ENCODE measurements at regions not wholly inside any gene's neighbourhood (a gene's known extent, or its start where the extent isn't known, plus 50 kb on each side); places are given as distances from the start of the nearest gene placed in this dataset.

DNA sequence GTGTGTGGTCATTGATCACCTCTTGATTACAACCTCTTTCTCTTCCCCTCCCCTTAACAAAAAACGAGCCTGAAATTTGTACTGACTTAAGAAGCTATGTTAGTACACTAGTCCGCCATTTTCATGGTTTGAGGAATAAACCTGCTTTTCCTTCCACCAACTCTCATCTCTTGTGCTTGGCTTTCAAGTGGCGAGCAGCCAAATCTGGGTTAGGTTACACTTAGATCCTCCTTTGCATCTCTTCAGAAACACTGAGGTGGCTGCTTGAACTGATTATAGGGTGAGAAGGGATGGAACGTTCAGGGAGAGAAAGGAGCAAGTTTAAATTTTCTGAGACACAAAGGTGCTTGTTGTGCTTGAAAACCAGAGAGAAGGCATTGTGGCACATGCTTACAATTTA, 2171.4 kb downstream of the LRRC4C start:
- DNase-seq = no peak

- no peak for DNase-seq
Measured at GRCh38 chr11:39268176-39268690, 2191.2 kb downstream of the LRRC4C start.

DNA sequence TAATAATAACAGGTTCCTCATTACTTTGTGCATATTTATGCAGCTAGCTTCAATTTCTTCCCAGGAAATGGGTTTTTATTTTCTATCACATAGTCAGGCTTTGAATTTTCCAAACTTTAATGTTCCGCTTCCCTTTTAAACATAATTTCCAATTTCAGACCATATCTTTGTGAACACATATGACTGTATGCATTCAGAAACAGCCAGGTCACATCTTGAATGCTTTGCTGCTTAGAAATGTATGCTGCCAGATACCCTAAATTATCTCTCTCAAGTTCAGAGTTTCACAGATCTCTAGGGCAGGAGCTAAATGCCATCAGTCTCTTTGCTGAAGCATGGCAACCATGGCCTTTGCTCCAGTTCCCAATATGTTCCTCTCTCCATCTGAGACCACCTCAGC, 2203.8 kb downstream of the LRRC4C start:
- no peak for DNase-seq

DNA sequence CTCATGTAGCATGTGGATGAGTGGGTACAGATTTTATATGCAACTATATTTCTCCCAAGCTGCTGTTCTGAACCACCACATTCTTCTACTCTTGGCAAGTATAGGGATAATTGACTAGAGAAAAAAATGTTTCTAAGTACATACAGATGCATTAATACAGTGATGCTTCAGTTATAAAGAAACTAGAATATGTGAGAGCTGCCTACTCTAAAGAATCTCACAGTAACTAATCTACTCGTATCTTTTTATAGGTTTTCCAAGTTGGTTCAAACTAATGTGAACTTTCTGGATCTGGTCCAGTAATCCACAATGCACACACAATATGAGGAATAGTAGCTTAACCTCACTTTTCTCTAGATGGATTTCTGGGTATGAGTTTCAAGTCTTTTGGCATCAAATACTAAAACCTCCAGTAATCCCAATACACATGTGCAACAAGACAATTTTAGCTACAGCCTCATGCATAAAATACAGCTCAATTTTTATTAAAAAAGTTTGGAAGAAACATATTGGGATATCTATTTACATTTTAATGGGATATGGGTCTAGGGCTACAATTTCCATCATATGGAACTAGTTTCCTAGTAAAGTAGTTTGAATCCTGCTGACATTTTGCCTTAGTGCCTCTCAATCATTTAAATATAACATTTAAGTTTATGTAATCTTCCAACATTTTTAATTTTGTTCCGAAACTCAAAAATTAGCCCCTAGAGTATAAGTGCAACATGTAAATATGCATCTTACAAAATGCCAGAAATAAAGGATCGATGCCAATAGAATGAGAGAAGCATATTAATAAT, 2209.7 kb downstream of the LRRC4C start:
- no peak for DNase-seq

DNA sequence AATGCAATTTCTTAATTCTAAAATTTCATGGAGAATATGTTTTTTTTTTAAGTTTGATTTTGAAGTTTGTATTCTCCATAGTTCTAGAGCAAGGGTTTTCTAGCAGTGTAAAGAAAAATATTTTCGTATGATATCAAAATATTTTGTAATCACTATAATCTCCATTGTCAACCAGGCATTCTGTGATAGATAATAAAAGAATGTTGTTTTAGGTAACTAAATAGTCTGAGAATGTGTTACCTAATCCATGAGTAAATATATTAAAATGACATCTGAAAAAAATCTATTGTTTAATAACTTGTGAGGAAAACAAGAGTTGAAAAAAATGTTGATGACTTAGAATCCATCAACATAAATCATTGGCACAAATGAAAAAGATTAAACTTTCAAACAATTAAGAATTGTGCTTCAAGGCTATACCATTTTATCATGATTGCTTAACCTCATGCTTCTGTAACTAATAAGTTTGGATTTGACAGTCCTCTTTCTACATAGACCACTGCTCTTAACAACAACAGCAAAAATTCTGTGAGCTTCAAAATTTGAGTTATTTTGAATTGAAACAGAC, 2211.8 kb downstream of the LRRC4C start:
- no peak for DNase-seq

- no peak for DNase-seq
Measured at GRCh38 chr11:39239553-39239952, 2219.9 kb downstream of the LRRC4C start.

DNA sequence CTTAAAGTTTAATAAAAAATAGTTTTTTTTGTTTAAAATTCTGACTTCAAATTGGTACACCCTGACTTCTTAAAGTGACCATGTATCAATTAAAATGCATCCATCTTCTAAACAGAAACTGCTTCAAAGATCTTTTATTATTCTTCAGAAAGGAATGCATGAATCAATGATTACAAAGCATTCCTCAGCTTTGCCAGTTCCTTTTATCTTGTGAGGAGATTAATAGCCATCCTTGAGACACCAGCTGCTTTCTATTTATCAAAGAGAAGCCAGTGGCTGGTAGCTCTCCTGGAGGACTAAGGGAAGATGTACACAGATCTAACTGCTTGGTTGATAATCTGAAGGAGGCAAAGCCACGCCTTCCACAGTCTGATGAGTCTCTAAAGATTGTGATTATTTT, 2222.5 kb downstream of the LRRC4C start:
- no peak for DNase-seq

DNA sequence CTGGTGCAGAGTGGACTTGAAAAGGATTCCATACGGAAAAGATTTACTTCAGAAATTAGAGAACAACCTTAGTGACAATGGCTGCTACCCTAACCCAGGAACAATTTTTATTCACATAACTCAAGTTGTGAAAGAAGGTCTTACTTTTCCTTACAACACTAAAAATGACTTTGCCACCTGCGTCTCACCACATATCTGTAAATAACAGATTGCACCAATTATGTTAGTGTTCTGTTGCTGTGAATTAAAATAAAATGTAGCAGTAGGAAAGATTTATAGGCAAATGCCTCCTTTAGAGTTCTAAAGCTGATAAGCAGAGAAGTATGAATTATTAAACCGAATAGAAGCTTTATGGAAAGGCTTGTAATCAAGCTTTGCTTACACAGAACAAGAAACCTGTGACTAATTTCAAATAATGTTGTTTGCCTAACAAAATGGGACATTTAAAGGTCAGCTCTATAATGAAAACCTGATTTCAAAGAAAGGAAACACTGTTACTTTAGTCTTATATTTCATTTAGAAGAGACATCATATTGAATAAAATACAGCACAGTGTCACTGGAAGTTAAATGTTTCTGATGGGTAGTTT, 2237.8 kb downstream of the LRRC4C start:
- DNase-seq = no peak

DNA sequence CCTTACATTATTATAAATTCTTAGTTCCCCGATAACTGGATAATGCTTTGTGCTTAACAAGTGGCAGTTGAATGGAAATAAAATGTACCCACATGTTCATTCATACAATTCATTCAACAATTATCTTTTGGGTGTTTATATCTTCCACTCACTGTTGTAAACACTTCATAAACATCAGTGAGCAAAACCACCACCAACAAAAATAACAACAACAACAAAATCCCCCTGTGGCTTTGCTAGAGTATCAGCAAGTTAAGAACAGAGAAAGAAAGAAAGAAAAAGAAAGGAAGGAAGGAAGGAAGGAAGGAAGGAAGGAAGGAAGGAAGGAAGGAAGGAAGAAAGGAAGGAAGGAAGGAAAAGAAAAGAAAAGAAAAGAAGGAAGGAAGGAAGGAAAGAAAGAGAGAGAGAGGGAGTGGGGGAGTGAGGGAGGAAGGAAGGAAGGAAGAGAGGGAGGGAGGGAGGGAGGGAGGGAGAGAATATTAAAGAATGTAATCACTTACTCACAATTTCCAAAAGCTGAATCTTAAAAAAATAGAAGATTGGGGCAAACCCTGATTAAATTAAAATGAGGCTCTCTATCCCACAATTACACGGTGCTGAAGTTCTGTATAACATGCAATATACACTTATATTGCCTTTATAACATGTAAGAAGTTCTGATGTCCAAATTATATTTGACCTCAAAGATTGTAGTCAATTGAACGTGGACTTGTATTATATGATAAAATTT, 2238.8 kb downstream of the LRRC4C start:
- no peak for DNase-seq

GRCh38 chr11:39220069-39220468, 2239.4 kb downstream of the LRRC4C start:
- no peak for DNase-seq

DNA sequence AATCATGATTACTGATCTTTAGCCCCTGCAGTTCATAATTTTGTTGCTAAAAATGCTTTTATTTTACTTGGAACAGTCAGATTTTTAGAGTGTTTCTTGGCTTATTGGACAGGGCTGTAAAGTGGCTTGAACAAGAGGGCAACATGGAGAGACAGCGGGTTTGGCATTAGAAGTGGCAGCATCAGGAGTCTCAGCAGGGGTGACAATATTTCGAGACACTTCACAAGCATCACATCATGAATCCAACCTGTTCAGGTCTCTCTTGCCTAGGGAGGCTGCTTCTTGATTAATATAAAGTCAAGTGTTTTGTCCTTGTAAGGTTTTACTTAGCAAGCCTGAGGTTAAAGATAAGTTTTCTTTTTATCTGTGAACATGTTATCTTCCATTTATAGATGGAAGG, 2249.5 kb downstream of the LRRC4C start:
- DNase-seq = no peak

DNA sequence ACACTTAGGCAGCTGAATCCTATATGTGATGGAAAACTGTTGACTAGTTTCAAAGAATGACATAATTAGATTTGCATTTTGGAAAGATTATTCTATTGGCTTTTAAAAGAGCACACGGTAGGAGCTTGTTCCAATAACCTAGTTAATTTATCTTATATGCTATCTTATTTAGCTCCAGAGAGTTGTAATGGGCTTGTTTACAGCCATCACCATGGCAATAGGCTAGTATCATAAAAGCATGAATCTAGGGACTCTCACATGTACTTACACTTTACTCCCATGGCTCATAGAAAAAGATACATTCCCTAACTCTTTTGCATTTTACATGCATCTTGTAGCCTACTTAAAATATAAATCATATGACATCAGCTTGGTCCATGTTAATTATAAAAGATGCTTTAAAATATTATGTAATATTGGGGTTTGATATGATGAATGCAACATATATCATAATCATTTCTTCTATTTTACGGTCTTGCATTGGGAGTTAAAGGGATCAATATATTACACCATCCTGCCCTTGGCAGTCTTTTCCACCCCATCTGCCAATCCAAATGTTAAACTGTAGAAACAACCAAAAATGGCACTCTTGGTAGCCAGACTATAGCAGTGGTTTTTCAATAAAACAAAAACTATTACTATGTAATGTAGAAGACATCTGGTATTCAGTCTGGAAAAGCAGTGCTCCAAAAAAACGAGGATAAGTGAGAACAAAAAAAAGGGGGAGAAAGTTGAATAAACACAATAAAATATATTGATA, 2254.0 kb downstream of the LRRC4C start:
- DNase-seq = no peak

DNA sequence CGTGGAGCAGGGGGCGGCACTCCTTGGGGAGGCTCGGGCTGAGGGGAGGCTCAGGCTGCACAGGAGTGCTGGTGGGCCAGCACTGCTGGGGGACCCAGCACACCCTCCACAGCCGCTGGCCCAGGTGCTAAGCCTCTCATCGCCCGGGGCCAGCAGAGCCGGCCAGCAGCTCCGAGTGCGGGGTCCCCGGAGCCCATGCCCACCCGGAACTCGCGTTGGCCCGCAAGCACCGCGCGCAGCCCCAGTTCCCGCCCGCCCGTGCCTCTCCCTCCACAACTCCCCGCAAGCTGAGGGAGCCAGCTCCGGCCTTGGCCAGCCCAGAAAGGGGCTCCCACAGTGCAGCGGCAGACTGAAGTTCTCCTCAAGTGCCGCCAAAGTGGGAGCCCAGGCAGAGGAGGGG, 2266.8 kb downstream of the LRRC4C start:
- DNase-seq = no peak

- no peak for DNase-seq
Measured at GRCh38 chr11:39190751-39191150, 2268.7 kb downstream of the LRRC4C start.

DNA sequence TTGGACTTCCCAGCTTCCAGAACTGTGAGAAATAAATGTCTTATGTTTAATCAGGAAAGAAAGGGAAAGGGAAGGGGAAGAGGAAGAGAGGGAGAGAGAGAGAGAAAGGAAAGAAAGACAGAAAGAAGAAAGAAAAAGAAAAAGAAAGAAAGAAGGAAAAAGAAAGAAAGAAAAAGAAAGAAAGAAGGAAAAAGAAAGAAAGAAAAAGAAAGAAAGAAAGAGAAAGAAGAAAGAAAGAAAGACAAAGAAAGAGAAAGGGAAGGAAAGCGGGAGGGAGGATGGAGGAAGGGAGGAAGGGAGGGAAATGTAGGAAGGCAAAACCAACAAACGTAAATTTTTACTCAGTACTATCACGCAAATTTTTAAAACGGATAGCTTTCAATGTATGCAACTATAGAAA, 2281.8 kb downstream of the LRRC4C start:
- no peak for DNase-seq

- DNase-seq = no peak
Measured at GRCh38 chr11:39174965-39175364, 2284.5 kb downstream of the LRRC4C start.

DNA sequence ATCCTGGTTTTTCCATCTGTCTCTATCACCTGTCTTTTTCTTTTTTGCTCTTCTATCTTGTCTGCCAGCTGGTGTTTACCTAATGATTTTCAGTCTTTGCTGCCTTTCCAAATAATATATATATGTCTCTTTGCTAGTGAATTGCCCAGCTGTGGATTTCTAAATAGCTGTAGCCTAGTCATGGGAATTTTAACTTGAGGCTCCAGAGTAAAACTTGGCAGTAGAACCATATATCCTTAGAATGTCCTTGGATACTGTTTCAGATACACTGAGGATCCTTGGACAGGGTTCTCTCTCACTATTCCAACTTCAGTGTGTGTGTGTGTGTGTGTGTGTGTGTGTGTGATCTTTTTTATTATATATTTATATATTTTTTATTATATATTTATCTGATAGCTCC, 2285.3 kb downstream of the LRRC4C start:
- no peak for DNase-seq

GRCh38 chr11:39165021-39165420, 2294.4 kb downstream of the LRRC4C start:
- DNase-seq = no peak

DNA sequence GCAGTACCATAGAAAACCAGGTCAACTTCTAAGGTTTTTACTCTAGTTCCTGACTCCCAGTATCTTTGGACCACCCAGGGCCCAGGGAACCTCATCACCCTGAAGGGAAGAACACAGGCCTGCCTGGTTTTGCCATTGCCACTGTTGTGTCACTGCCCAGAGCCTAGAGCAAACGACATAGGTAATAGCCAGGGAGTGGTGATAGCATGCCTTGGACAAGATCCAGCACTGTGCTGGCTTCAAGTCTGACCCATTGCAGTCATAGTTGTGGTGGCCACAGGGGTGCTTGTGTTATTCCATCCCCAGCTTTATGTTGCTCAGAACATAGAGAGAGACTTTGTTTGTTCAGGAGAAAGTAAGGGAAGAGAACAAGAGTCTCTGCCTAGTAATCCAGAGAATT, 2310.2 kb downstream of the LRRC4C start:
- no peak for DNase-seq

DNA sequence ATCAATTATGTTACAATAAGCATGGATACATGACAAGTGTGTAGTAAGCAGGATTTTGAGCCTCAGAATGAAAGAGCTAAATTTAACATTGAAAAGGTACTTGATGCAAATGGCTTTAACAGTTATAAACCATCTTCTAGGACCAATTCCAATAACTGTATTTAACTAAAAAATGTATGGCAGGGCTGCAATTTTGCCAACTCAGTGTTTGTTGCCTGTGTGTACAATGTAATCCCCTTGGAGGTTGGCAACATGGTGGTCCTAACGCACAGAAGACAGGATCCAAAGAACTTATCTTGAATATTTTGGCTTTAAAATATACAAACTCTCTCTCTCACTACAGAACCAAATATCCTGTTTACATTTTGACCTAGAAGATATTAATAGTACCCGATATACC, 2314.1 kb downstream of the LRRC4C start:
- no peak for DNase-seq

DNA sequence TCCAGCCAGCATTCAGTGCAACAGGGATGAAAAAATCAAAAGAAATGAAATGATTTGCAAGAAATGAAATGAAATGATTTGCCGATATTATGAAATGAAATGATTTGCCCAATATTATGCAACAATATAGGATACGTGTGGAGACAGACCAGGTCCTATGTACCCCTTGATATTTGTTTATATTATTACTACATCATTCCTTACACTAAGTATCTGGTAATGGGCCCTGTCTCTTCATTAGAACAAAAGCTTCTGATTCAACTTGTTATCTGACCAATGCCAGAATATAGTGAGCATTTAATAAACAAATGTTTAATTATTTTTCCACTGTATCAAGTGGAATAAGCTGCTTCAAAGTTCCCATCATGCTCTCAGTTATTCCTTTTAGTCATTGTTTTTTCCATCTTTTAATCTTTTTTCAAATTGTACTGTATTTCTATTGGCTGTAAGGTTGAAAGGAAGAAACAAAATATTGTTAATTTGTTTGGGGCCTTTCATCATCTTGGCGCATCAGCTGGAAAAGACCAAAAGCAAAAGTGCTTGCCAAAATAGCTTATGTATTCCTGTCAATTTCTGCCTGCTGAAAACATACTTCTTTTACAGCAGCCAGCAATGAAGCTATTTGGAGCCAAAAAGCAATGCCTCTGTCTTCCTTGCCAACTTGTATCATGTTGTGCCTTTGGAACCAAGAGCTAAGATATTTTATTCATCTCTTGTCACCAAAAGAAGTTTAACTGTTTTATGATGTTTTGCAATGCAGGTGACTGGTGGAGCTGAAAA, 2314.9 kb downstream of the LRRC4C start:
- no peak for DNase-seq

GRCh38 chr11:39139581-39139980, 2319.9 kb downstream of the LRRC4C start:
- no peak for DNase-seq
